ENCODE measurements at regions not wholly inside any gene's neighbourhood (a gene's known extent, or its start where the extent isn't known, plus 50 kb on each side); places are given as distances from the start of the nearest gene placed in this dataset.

DNA sequence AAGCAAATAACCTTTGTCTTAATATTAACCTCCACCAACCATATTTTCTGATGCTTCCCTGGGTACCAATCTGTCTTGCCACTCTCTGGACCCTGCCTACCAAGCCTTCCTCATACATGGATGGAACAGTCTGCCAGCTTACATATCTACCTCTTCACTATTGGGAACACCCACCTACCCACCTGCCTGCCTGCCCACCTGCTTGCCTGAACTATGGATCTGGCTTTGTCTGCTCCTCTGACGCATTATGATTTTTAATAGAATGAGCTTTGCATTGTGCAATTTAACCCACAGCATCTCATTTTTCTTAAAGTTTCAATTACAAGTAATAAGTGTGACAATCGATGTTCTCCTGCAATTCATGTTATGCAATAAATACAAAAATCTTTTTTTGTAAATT lies 137.9 kb upstream of the LSM8 start:
- DNase-seq (ENCODE audit: extremely low read depth, low read depth), result no peak
- TF ChIP-seq, protein P1, sequence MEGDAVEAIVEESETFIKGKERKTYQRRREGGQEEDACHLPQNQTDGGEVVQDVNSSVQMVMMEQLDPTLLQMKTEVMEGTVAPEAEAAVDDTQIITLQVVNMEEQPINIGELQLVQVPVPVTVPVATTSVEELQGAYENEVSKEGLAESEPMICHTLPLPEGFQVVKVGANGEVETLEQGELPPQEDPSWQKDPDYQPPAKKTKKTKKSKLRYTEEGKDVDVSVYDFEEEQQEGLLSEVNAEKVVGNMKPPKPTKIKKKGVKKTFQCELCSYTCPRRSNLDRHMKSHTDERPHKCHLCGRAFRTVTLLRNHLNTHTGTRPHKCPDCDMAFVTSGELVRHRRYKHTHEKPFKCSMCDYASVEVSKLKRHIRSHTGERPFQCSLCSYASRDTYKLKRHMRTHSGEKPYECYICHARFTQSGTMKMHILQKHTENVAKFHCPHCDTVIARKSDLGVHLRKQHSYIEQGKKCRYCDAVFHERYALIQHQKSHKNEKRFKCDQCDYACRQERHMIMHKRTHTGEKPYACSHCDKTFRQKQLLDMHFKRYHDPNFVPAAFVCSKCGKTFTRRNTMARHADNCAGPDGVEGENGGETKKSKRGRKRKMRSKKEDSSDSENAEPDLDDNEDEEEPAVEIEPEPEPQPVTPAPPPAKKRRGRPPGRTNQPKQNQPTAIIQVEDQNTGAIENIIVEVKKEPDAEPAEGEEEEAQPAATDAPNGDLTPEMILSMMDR (IDR thresholded peaks at IDR 0.05; ENCODE audit: low read depth, low read length), result no peak

DNA sequence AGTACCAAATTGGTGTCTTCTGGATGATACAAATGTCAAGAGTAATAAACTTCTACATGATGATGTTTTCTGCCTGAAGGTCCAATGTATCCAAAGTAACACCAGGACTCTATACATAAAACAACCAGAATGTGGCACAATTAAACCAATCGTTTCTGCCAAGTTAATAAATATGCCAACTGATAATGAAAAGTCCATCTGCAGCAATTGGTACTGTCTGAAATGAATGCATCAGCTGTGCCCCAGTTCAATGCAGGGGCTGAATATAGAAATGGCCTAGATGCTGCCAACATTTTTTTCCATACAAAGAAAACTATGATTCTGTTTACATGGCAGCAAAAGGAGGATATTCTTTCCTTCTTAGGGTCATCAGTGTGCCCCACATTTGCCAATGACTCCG lies 137.2 kb upstream of the LSM8 start:
- DNase-seq (ENCODE audit: extremely low read depth, low read depth), result no peak
- TF ChIP-seq, protein P1 (IDR thresholded peaks at IDR 0.05; ENCODE audit: low read depth, low read length), result no peak

DNA sequence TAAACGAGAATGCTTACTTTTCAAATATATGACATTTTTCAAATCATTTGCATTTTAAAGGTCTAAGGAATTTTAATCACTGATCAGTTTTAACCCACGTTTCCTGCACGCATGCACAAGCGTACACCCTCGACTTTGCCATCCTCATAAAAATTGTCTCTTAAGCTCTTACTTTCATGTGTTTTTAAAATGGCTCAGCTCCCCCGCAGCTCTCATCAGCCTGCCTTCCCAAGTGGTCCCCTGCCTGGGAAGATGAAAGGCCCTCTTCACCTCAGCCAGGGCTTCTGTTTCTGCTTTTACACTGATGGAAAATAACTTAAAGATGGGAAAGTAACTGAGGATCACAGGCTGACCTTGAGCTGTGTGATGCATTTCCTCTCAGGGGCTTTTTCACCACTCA lies 131.6 kb upstream of the LSM8 start:
- no peak for DNase-seq (ENCODE audit: extremely low read depth, low read depth)
- TF ChIP-seq, protein P1 (IDR thresholded peaks at IDR 0.05; ENCODE audit: low read depth, low read length), result no peak

DNA sequence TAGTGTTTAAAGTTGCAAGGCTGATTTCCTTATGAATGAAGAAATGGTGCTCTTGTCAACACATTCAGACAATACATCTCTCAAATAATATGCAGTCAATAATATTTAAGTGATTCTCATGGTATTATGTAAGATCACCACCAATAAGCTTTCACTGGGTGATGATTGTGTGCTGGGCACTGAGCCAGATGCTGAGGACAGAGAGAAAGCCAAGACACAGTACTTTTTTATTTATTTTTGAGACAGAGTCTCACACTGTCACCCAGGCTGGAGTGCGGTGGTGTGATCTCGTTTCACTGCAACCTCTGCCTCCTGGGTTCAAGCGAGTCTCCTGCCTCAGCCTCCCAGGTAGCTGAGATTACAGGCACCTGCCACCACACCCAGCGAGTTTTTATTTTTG lies 130.6 kb upstream of the LSM8 start:
- TF ChIP-seq, protein P1 (IDR thresholded peaks at IDR 0.05; ENCODE audit: low read depth, low read length), result no peak
- no peak for DNase-seq (ENCODE audit: extremely low read depth, low read depth)

DNA sequence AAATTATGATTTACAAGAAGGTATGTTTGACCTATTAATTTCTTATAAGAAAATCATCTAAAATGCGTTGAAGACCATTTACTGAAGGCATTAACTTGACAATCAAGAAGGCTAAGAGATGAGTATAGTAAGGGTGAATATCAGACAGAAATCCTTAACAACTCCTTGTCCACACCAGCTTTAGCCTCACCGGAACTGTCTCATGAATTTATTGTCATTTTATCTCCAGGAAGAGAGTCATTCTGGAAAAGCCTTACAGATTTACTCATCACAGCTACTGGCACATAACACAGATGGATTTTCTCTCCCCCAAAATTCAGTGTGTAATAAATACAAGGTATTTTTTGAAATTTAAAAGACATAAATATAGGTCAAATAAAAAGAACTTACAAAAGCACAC lies 129.4 kb upstream of the LSM8 start:
- TF ChIP-seq, protein P1 (IDR thresholded peaks at IDR 0.05; ENCODE audit: low read depth, low read length), result no peak
- no peak for DNase-seq (ENCODE audit: extremely low read depth, low read depth)

DNA sequence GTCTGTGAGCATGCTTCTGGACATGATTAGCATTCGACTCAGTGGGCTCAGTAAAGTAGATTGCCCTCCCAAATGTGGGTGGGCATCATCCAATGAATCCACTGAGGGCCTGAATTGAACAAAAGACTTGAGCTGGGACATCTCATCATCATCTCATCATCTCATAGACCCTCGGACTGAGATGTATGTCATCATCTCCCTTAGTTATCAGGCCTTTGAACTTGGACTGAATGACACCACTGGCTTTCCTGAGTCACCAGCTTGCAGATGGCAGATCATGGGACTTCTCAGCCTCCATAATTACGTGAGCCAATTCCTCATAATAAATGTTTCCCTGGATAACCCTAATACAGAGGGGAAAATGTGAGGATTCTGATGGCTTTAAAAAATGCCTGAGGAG lies 128.3 kb upstream of the LSM8 start:
- TF ChIP-seq, protein P1 (IDR thresholded peaks at IDR 0.05; ENCODE audit: low read depth, low read length), result no peak
- no peak for DNase-seq (ENCODE audit: extremely low read depth, low read depth)

DNA sequence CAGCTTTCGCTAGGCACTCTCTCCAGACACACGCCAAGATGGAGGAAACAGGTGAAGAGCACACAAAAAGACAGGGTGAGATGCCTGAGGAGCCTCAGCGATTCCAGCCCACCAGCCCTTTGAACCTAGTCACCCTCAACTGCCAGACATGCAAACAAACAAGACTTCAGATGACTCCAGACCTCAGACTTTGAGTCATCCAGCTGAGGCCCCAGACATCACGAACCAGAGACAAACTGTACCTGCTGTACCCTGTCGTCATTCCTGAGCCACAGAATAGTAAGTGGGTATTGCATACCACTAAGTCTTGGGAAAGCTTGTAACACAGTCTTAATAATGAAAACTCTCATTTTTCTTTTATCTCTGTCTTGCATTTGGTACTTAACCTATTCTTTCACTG lies 126.6 kb upstream of the LSM8 start:
- no peak for DNase-seq (ENCODE audit: extremely low read depth, low read depth)
- TF ChIP-seq, protein P1 (IDR thresholded peaks at IDR 0.05; ENCODE audit: low read depth, low read length), result no peak
